K562 (cell line): ENCODE measurements at regions not wholly inside any gene's neighbourhood (a gene's known extent, or its start where the extent isn't known, plus 50 kb on each side); places are given as distances from the start of the nearest gene placed in this dataset.

Experiments used
- CTCF ChIP-seq, 3 experiments: IDR thresholded peaks in 2 of 3; conservative IDR thresholded peaks in 1 of 3; 2 replicates each; pipeline ENCODE4 v1.5.1; 2011 to 2012; ENCODE audit warnings: low read length in 3 of 3, mild to moderate bottlenecking in 3 of 3, control low read depth in 2 of 3, improper control_type of control experiment in 1 of 3, inconsistent platforms in 1 of 3, low read depth in 1 of 3, mixed read lengths in 1 of 3, moderate library complexity in 1 of 3; ENCODE audit not compliant: insufficient read depth in 2 of 3
- HMGN3 ChIP-seq: IDR thresholded peaks from 2 replicates; pipeline ENCODE4 v1.6.1; 2011; ENCODE audit warnings: borderline replicate concordance, low read depth, mild to moderate bottlenecking, mixed read lengths, low read length; ENCODE audit not compliant: insufficient read length; ENCODE audit errors: extremely low read depth
- MXI1 ChIP-seq: IDR thresholded peaks from 2 replicates; pipeline ENCODE4 v1.6.1; 2011; ENCODE audit warnings: low read depth, mild to moderate bottlenecking, improper control_type of control experiment, low read length
- RB1 ChIP-seq: fragments of 450-650 bp; IDR thresholded peaks from 2 replicates; pipeline ENCODE4 v1.6.1; 2017; ENCODE audit warnings: low read depth, mild to moderate bottlenecking
- SMC3 ChIP-seq: conservative IDR thresholded peaks from 2 replicates; pipeline ENCODE4 v1.6.1; 2011; ENCODE audit warnings: low read depth, low read length, improper control_type of control experiment; ENCODE audit not compliant: insufficient read depth
- SPI1 ChIP-seq: IDR thresholded peaks from 2 replicates; pipeline ENCODE4 v1.6.1; 2011; ENCODE audit warnings: low read depth, low read length, control low read depth, borderline replicate concordance
- TAF15 ChIP-seq: fragments of 200-400 bp; formaldehyde crosslinking; IDR thresholded peaks from 2 replicates; pipeline ENCODE4 v1.6.1; 2017; ENCODE audit warnings: mild to moderate bottlenecking, low read depth, low read length, moderate library complexity
- USF2 ChIP-seq: sonication (generic); formaldehyde crosslinking; IDR thresholded peaks from 2 replicates; pipeline ENCODE4 v1.5.0; 2020; ENCODE audit warnings: missing genetic modification reagents
- ZNF174 ChIP-seq: fragments of 250-450 bp; sonication (Bioruptor Pico); IDR thresholded peaks from 2 replicates; pipeline ENCODE4 v1.4.0; 2020; ENCODE audit warnings: mild to moderate bottlenecking
- ZNF239 ChIP-seq: fragments of 250-450 bp; sonication (Bioruptor Pico); IDR thresholded peaks from 2 replicates; pipeline ENCODE4 v1.4.0; 2020; ENCODE audit warnings: mild to moderate bottlenecking
- TF ChIP-seq, protein P1 (sequence below): fragments of 450-650 bp; conservative IDR thresholded peaks from 2 replicates; pipeline ENCODE4 v1.6.1; 2016; ENCODE audit warnings: missing genetic modification characterization, low read depth, mild to moderate bottlenecking, missing compliant biosample characterization, moderate library complexity
- TF ChIP-seq, protein P2 (sequence below): fragments of 250-450 bp; sonication (Bioruptor Pico); IDR thresholded peaks from 2 replicates; pipeline ENCODE4 v1.4.0; 2020; ENCODE audit warnings: mild to moderate bottlenecking
- TF ChIP-seq, protein P3 (sequence below): fragments of 200-600 bp; sonication (generic); IDR thresholded peaks from one replicate; pipeline ENCODE4 v1.6.1; 2012; ENCODE audit warnings: mild to moderate bottlenecking, low read depth, low read length, inconsistent platforms

DNA sequence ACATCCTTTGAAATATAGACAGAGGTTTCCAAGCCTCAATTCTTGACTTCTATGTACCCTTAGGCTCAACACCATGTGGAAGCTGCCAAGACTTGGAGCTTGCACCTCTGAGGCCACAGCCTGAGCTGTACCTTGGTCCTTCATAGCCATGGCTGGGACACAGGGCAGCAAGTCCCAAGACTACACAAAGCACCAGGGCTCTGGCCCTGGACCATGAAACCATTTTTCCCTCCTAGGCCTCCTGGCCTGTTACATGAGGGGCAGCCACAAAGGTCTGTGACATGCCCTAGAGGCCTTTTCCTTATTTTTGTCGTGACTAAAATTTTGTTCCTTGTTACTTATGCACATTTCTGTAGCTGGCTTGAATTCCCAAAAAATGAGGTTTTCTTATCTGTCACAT lies 953.1 kb upstream of the ADGRL4 start:
- TF ChIP-seq SPI1 (no peak), ZNF239 (CRISPR knock-in tag) (no peak), RB1 (no peak), SMC3 (no peak), MXI1 (no peak), ZNF174 (CRISPR knock-in tag) (no peak), CTCF (IDR thresholded peaks at IDR 0.05 in 2 of 3, conservative IDR thresholded peaks at IDR 0.05 in 1 of 3; ENCODE audit: insufficient read depth in 2 of 3, low read depth in 1 of 3, low read length in 3 of 3) (no peak), HMGN3 (no peak), USF2 (CRISPR knock-in tag) (no peak), TAF15 (no peak)
- TF ChIP-seq, protein P1, sequence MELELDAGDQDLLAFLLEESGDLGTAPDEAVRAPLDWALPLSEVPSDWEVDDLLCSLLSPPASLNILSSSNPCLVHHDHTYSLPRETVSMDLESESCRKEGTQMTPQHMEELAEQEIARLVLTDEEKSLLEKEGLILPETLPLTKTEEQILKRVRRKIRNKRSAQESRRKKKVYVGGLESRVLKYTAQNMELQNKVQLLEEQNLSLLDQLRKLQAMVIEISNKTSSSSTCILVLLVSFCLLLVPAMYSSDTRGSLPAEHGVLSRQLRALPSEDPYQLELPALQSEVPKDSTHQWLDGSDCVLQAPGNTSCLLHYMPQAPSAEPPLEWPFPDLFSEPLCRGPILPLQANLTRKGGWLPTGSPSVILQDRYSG (tag) = no peak
- TF ChIP-seq, protein P2, sequence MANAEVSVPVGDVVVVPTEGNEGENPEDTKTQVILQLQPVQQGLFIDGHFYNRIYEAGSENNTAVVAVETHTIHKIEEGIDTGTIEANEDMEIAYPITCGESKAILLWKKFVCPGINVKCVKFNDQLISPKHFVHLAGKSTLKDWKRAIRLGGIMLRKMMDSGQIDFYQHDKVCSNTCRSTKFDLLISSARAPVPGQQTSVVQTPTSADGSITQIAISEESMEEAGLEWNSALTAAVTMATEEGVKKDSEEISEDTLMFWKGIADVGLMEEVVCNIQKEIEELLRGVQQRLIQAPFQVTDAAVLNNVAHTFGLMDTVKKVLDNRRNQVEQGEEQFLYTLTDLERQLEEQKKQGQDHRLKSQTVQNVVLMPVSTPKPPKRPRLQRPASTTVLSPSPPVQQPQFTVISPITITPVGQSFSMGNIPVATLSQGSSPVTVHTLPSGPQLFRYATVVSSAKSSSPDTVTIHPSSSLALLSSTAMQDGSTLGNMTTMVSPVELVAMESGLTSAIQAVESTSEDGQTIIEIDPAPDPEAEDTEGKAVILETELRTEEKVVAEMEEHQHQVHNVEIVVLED (CRISPR knock-in tag) = no peak
- TF ChIP-seq, protein P3, sequence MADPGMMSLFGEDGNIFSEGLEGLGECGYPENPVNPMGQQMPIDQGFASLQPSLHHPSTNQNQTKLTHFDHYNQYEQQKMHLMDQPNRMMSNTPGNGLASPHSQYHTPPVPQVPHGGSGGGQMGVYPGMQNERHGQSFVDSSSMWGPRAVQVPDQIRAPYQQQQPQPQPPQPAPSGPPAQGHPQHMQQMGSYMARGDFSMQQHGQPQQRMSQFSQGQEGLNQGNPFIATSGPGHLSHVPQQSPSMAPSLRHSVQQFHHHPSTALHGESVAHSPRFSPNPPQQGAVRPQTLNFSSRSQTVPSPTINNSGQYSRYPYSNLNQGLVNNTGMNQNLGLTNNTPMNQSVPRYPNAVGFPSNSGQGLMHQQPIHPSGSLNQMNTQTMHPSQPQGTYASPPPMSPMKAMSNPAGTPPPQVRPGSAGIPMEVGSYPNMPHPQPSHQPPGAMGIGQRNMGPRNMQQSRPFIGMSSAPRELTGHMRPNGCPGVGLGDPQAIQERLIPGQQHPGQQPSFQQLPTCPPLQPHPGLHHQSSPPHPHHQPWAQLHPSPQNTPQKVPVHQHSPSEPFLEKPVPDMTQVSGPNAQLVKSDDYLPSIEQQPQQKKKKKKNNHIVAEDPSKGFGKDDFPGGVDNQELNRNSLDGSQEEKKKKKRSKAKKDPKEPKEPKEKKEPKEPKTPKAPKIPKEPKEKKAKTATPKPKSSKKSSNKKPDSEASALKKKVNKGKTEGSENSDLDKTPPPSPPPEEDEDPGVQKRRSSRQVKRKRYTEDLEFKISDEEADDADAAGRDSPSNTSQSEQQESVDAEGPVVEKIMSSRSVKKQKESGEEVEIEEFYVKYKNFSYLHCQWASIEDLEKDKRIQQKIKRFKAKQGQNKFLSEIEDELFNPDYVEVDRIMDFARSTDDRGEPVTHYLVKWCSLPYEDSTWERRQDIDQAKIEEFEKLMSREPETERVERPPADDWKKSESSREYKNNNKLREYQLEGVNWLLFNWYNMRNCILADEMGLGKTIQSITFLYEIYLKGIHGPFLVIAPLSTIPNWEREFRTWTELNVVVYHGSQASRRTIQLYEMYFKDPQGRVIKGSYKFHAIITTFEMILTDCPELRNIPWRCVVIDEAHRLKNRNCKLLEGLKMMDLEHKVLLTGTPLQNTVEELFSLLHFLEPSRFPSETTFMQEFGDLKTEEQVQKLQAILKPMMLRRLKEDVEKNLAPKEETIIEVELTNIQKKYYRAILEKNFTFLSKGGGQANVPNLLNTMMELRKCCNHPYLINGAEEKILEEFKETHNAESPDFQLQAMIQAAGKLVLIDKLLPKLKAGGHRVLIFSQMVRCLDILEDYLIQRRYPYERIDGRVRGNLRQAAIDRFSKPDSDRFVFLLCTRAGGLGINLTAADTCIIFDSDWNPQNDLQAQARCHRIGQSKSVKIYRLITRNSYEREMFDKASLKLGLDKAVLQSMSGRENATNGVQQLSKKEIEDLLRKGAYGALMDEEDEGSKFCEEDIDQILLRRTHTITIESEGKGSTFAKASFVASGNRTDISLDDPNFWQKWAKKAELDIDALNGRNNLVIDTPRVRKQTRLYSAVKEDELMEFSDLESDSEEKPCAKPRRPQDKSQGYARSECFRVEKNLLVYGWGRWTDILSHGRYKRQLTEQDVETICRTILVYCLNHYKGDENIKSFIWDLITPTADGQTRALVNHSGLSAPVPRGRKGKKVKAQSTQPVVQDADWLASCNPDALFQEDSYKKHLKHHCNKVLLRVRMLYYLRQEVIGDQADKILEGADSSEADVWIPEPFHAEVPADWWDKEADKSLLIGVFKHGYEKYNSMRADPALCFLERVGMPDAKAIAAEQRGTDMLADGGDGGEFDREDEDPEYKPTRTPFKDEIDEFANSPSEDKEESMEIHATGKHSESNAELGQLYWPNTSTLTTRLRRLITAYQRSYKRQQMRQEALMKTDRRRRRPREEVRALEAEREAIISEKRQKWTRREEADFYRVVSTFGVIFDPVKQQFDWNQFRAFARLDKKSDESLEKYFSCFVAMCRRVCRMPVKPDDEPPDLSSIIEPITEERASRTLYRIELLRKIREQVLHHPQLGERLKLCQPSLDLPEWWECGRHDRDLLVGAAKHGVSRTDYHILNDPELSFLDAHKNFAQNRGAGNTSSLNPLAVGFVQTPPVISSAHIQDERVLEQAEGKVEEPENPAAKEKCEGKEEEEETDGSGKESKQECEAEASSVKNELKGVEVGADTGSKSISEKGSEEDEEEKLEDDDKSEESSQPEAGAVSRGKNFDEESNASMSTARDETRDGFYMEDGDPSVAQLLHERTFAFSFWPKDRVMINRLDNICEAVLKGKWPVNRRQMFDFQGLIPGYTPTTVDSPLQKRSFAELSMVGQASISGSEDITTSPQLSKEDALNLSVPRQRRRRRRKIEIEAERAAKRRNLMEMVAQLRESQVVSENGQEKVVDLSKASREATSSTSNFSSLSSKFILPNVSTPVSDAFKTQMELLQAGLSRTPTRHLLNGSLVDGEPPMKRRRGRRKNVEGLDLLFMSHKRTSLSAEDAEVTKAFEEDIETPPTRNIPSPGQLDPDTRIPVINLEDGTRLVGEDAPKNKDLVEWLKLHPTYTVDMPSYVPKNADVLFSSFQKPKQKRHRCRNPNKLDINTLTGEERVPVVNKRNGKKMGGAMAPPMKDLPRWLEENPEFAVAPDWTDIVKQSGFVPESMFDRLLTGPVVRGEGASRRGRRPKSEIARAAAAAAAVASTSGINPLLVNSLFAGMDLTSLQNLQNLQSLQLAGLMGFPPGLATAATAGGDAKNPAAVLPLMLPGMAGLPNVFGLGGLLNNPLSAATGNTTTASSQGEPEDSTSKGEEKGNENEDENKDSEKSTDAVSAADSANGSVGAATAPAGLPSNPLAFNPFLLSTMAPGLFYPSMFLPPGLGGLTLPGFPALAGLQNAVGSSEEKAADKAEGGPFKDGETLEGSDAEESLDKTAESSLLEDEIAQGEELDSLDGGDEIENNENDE = no peak
